AG09319 (cell line): ENCODE measurements at regions not wholly inside any gene's neighbourhood (a gene's known extent, or its start where the extent isn't known, plus 50 kb on each side); places are given as distances from the start of the nearest gene placed in this dataset.

Source experiments
- DNase-seq: peaks from one replicate; pipeline ENCODE4 v3.0.0-alpha.2; 2010; ENCODE audit warnings: low read depth; ENCODE audit errors: extremely low read depth
- TF ChIP-seq, protein P1 (sequence below): IDR thresholded peaks from 2 replicates; pipeline ENCODE4 v1.5.1; 2011; ENCODE audit warnings: low read depth, mild to moderate bottlenecking, inconsistent platforms, low read length, moderate library complexity

DNA sequence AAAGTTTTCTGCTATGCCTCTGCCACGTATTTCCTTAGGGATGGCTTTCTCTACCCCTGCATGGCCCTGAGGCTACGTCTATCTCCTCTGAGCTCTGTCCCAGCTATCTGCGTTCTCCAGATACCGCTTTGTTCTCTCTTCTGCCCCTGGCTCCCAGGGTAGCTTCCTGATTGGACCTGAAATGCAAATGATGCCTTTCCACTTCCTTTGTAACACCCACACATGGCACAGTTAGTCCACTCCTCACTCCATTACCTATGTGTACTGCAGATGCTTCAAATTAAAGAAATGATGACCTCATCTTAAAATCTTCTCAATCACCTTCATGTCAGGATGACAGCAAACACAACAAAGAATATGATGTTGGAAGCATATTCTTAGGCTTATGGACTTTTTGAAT, 138.6 kb upstream of the POGK start:
- TF ChIP-seq, protein P1, sequence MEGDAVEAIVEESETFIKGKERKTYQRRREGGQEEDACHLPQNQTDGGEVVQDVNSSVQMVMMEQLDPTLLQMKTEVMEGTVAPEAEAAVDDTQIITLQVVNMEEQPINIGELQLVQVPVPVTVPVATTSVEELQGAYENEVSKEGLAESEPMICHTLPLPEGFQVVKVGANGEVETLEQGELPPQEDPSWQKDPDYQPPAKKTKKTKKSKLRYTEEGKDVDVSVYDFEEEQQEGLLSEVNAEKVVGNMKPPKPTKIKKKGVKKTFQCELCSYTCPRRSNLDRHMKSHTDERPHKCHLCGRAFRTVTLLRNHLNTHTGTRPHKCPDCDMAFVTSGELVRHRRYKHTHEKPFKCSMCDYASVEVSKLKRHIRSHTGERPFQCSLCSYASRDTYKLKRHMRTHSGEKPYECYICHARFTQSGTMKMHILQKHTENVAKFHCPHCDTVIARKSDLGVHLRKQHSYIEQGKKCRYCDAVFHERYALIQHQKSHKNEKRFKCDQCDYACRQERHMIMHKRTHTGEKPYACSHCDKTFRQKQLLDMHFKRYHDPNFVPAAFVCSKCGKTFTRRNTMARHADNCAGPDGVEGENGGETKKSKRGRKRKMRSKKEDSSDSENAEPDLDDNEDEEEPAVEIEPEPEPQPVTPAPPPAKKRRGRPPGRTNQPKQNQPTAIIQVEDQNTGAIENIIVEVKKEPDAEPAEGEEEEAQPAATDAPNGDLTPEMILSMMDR = no peak
- no peak for DNase-seq

DNA sequence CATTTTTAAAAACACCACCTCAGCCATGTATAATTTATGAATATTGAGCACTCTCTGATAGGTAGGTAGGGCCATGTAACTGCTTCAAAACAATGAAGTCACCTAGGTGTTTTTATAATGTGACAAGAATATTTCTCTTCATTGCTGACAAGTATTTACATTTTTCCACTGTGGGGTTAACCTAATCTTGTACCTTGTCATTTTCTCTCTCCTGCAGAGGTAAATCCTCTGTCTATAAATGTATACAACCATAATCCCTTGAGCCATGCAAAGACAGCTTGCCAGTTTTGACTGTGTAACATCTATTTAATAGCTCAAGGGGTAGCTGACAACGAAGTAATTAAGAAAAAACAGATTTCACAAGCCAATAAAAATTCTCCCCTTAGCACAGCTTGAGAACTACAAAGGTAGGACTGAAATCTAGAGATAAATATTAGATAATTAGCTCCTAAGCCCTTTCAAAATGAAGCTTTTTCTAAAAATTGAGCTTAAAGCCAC, 137.6 kb upstream of the POGK start:
- no peak for DNase-seq
- TF ChIP-seq, protein P1 = no peak

DNA sequence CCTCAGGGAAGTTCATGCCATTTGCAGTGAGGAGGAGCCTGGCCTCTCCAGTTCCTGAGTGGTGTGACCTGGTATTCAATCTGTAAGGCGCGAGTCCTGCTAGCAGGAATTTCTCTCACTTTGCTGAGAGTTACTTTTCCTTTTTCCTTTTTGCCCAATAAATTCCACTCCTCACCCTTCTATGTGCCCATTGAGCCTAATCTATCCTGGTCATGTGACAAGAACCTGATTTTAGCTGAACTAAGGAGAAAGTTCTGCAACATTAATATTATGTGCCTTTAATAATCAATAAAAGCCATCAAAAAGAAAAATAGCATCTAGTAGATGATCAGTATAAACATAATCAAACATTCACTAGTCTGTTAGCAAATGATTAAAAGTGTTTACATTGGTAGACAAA, 136.1 kb upstream of the POGK start:
- DNase-seq = no peak
- TF ChIP-seq, protein P1 = no peak

DNA sequence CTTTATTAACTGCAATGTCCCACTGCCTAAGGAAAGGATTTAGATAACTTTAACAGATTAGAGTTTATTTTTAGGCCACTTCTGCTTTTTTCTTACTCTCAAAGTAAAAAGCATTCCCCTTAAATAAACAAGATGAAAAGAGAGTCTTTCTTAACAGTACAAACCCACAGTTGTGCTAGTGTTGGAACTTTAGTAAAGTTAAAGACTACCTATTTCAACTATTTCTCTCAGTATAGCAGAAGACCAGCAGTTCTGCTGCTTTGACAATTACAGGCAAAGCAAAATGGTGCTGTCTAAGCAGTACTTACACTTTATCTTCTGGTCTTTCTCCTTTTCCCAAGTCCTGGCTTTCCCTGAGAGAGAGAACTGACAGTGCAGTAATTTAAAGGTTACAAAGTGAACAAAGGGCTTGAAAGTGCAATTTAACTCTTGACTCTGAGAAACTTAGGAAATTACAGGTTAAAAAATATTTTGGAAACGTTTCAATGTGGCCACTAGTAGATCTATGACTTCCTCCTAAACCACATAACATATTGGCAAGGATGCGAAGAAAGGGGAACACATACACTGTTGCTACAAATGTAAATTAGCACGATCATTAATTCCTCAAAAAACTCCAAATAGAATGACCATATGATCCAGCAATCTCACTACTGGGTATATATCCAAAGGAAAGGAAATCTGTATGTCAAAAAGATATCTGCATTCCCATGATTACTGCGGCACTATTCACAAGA, 135.4 kb upstream of the POGK start:
- DNase-seq = no peak
- TF ChIP-seq, protein P1 = no peak

DNA sequence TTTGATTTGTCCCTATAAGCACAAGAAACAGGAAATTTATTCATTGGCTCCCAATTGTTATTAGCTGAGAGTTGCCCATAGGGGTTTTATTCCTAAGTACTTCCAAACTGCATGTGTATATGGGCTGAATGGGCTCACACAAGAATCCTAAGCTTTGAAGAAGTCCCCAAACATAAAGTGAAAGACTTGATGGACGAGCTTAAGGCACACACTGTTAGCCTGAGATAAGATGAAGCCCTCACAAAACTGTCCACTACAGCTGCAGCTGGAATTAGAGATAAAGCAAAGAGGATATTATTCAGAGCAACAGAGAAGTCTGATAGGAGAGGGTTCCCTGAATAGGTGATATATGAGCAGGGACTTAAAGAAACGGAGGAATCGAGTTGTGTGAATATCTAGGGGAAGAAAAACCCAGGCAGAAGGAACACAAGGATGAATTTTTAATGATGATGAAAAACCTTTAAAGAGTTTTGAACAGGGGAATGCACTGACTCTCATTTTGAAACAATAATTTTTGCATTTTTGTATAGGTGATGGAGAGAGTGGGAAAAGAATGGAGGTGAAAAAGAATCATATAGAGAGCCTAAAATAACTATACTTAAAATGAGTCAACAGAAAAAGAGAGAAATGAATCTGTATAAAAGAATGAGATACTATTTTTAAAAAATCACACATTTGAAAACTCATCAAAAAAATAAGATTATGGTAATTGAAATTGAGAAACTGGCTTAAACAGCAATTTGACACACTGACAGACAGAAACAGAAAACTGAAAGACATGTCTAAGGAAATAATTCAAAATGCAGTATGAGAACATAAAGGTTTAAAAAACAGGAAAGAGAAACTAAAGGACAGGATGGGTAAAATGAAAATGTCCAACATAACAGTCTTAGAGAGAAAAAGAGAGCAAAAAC, 133.6 kb upstream of the POGK start:
- DNase-seq = no peak
- TF ChIP-seq, protein P1 = no peak

DNA sequence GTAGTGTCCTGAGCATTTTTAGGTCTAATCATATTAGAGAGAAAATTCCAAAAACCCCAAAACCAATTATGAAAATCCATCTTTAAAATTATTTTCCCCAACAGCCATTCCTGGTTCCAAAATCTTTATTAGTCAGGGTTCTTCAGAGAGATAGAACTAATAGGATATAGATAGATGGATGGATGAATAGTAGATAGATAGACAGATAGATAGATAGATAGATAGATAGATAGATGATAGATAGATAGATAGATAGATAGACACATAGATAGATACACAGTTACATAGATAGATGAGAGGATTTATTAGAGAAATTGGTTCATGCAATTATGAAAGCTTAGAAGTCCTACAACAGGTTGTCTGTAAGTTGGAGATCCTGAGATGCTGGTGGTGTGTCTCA, 122.7 kb upstream of the POGK start:
- DNase-seq = no peak
- TF ChIP-seq, protein P1 = no peak

DNA sequence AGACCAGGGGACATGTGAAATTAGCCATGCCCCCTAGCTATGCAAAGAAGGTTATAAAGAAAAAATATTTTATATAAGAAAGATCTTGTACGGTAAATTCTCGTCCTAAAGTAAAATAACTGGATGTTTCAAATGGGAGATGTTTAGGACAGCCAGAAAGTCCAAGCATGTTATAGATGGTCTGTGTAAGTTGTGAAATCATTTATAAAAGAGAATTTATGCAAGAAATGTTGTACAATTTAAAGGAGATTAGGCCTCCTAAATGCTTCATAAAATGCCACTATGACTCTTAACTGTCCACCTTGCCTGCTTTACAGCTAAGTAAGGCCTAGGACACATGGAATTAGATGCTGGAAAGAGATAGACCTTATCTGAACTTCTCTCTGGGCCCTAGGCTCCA, 118.1 kb upstream of the POGK start:
- no peak for DNase-seq
- TF ChIP-seq, protein P1 = no peak
